Loucy (cell line): ENCODE measurements at regions not wholly inside any gene's neighbourhood (a gene's known extent, or its start where the extent isn't known, plus 50 kb on each side); places are given as distances from the start of the nearest gene placed in this dataset.

Experiments
- CTCF ChIP-seq: fragments of 200-600 bp; sonication (generic); conservative IDR thresholded peaks from 2 replicates; pipeline ENCODE4 v1.5.1; 2014; ENCODE audit warnings: mild to moderate bottlenecking, antibody characterized with exemption, low read length
- EZH2phosphoT487 ChIP-seq: fragments of 200-600 bp; IDR thresholded peaks from 2 replicates; pipeline ENCODE4 v1.6.1; 2018; ENCODE audit warnings: antibody characterized with exemption, mild to moderate bottlenecking, moderate library complexity, borderline replicate concordance

DNA sequence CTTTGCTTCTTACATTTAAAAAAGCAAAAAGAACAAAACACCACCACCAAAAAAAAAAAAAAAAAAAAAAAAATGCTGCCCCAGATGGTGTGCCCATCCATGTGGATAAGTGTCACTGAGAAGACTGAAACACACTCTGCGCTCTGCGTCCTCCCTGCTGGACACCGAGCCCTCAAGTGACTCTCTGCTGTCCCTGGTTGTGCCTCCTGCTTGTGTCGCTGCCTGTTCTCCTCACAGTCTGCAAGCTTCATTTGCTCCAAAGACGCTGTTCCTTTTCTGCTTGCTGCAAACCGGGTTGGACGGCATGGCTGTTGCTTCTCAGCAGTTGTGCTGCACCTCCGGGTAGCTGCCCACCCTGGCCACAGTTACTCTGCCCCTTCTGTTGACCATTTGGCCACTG, 276.2 kb upstream of the ATP2B1 start:
- TF ChIP-seq EZH2phosphoT487 = no peak
- TF ChIP-seq CTCF = no peak
